ENCODE measurements at regions not wholly inside any gene's neighbourhood (a gene's known extent, or its start where the extent isn't known, plus 50 kb on each side); places are given as distances from the start of the nearest gene placed in this dataset.
"Not testable (repeated sequence)": the region's sequence is repeated elsewhere in the genome, so short reads cannot be mapped to it uniquely, and the experiment has no call there.

DNA sequence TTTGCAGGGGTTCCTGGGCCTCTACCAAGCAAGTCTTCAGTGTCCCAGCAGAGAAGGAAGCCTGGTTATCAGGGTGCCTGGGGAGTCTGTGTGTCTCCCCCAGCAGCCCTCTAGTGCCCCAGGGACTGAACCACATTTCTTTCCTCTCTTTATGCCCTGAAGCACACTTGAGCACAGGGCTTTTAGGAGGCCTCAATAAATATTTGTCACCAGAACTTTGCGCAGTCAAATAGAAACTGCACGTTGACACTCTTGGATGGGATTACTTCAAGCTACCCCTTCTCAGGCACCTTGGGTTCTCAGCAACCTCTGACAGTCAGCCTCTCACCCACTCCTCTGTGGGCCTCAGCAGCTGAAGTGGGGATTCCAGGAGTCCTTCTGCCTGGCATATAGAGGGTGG is 226.6 kb upstream of the HES1 start:
- DNase-seq, result no peak

GRCh38 chr3:193910310-193910709 is 225.6 kb upstream of the HES1 start:
- no peak for DNase-seq

- DNase-seq, result no peak
These were observed 224.8 kb upstream of the HES1 start for GRCh38 chr3:193910886-193911738.

- DNase-seq, result no peak
These were observed 224.1 kb upstream of the HES1 start for GRCh38 chr3:193911784-193912340.

DNA sequence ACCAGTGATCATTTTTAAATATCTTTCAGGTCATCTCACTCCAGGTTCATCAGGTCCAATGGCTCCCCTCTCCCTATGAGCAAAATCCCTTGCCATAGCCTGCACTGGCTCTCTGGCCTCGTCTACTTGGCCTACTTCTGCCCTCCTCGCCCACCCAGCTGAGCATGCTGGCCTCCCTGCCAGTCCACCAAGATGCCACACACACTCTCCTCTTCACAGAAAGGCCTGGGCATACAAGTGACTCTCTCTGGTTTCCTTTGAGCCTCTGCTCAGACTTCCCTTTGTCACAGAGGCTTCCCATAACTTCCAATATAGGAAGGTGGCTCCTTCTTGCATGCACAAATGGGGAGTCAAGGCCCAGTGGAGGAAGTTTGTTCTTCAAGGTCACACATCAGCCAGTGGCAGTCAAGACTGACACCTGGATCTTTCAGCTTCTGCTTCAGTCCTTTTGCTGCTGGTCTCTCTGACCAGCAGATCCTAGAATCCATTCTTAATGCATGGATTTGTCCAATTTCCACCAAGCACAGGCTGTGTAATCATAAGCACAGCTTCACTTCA is 223.2 kb upstream of the HES1 start:
- no peak for DNase-seq

GRCh38 chr3:193914602-193915001 is 221.3 kb upstream of the HES1 start:
- no peak for DNase-seq

- no peak for DNase-seq
These were observed 220.8 kb upstream of the HES1 start for GRCh38 chr3:193915099-193915498.

DNA sequence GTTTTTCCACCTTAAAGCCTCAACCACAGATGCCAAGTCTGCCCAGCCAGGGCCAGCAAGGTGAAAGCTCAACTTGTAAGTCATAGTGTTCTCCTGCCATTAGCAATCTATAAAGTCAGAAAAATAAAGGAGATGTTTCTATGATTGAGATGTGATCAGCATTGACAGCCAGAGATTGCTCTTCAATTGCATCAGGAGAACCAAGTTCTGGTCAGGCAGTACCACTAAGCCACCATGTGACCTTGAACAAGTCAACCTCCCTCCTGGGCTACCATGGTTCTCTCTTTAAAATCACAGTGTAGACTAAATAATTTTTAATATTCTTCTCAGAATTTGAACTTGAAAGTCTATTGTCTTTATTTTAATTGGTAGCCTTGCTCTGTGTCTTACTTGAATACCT is 220.3 kb upstream of the HES1 start:
- no peak for DNase-seq

DNA sequence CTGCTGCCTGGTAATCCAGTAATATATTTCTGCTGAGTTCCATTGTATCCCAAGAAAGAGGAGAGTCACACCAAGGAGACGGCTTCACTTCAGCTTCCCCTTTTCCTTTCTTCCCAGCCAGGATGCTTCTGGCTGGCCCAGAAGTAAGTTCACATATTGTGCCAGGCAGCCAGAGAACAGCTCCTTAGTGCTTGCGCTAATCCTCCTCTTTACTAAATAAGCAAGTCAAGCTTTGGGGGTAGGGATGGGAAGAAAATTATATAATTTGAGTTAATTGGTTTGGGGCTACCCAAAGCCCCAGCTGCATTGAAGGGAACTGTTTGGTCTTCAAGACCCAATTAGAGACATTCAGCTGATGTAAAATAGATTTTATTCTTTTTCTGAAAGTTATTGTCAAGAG is 218.8 kb upstream of the HES1 start:
- DNase-seq, result no peak

DNA sequence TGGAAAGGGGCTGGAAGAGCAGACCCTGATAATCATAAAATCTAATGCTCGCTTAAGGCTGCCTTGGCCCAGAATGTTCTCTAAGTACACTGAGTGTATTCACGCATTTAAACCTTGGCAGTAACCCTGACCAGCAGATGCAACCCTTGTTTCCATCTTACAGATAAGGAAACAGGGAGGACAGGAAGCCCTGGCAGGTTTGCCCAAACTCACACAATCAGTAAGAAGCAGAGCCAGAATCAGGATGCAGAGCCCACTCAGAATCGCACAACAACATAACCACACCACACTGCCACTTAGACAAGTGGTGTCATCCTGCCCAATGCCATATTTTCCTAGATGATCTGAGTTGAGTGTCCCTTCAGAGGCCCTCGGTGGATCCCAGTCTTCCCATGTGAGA is 214.5 kb upstream of the HES1 start:
- DNase-seq, result no peak

- DNase-seq, result no peak
These were observed 213.7 kb upstream of the HES1 start for GRCh38 chr3:193922034-193922774.

- not testable (repeated sequence) for DNase-seq
These were observed 212.0 kb upstream of the HES1 start for GRCh38 chr3:193923958-193924357.

DNA sequence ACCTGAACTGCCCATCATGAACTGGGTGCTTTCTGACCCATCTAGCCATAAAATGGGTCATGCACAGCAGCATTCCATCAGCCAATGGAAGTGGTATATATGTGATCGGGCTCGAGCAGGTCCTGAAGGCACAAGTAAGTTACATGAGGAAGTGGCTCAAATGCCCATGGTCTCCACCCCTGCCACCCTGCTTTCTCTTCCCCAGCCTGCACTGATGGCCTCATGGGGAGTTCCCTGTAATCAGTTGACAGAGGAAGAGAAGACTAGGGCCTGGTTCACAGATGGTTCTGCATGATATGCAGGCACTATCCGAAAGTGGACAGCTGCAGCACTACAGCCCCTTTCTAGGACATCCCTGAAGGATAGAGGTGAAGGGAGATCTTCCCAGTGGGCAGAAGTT is 209.9 kb upstream of the HES1 start:
- not testable (repeated sequence) for DNase-seq

GRCh38 chr3:193927413-193928206 is 208.3 kb upstream of the HES1 start:
- not testable (repeated sequence) for DNase-seq

GRCh38 chr3:193928354-193929209 is 207.4 kb upstream of the HES1 start:
- no peak for DNase-seq

DNA sequence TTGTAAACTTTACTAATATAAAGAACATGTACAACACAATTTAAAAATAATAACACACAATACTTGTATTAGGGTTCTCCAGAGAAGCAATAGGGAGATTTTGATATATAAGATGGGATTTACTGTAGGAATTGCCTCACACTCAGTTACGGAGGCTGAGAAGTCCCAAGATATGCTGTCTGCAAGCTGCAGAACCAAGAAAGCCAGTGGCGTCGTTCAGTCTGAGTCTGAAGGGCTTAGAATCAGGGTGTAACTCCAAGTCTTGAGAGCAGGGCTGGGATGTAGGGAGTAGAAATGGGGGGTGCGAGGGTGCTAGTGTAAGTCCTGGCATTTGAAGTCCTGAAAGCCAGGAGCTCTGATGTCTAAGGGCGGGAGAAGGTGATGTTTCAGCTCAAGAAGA is 206.6 kb upstream of the HES1 start:
- DNase-seq, result no peak

DNA sequence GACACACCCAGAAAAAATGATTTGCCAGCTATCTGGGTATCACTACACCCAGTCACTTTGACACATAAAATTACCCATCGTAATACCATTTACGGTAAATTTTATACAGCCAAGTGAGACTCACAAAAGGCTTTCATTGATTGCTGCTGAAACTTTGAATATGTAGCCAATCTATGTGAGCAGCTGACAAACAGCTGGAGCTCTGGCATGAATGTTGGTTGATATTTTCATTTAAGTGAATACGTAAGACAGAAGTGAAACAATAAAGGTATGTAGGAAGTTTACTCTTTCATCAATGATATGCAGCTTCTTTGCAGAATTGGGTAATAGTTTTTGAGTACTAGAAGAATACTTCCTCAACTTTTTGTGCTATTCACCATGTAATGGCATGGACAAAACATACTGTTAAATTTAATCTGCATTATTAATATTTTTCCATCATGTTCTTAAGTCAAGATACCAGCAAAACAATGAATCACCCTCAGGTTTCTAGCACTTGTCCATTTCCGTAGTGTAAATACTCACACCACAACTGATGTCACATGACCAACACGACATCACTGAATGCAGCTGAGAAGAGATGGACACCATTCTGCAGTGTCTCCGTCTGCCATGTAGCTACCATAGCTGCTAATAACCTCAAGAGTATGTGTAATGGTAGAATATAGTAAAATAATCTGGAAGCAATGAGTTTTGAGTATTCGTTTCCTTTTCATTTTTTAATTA is 205.9 kb upstream of the HES1 start:
- no peak for DNase-seq

DNA sequence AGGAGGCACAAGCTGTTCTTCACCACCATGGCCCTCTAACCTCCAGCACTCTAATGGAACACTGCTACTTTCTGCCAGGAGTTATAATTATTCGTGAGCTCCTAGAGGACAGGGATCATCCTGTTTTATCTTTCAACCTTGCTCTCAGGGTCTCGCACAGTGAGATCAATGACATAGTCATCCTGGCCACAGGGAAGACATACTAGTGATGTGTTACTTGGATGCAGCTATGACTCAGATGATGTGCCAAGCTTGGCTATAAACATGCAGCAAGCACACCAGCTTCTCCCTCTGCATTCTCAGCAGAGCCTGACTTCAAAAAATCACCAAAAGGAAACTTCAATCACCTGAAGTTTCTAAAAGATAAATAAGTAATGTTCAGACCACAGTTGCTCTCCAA is 203.8 kb upstream of the HES1 start:
- DNase-seq, result no peak

GRCh38 chr3:193932576-193932975 is 203.4 kb upstream of the HES1 start:
- no peak for DNase-seq

DNA sequence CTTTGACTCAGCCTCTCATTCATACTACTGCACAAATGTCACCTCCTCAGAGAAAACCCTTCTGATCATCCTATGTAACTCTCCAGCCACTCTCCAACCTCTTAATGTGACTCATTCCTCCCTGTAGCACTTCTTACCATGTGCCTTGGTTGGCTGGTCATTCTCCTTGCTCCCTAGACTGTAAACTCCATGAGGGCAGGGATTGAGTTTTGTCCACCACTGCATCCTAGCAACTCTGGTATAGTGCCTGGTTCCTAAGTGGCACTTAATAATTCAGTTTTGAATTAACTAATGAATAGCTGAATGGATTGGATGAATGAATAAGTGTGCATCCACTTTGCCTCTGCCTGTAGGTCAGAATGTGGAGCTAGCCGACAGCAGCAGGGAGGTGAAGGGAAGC is 202.5 kb upstream of the HES1 start:
- DNase-seq, result no peak

DNA sequence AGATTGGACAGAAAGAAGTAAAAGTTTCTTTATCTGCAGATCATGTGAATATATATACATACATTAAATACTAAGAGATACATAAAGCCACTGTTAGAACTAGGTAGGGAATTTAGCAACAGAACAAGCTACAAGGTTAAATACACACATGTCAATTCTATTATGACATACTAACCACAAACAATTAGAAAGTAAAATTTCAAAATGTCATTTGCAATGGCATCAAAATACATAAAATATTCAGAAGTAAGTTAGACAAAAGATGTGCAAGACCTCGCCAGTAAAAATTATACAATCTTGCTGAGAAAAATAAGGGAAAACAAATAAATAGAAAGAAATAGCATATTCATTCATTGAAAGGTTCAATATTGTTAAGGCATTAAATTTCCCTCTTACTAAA is 200.0 kb upstream of the HES1 start:
- DNase-seq, result no peak

Measured in right forelimb (tissue), 1 donor.